Activated CD4-positive, CD25-positive, alpha-beta regulatory T cell treated with anti-CD3 and anti-CD28 coated beads, Interleukin-2, amount 50 U/mL, for 72 hours (primary cell): ENCODE measurements at regions not wholly inside any gene's neighbourhood (a gene's known extent, or its start where the extent isn't known, plus 50 kb on each side); places are given as distances from the start of the nearest gene placed in this dataset.
"Not testable (repeated sequence)": the region's sequence is repeated elsewhere in the genome, so short reads cannot be mapped to it uniquely, and the experiment has no call there.

Experiments
- DNase-seq: peaks from one replicate; pipeline ENCODE4 v3.0.0; 2021

- no peak for DNase-seq
These were observed 273.1 kb upstream of the ALCAM start for GRCh38 chr3:105093371-105094252.

DNA sequence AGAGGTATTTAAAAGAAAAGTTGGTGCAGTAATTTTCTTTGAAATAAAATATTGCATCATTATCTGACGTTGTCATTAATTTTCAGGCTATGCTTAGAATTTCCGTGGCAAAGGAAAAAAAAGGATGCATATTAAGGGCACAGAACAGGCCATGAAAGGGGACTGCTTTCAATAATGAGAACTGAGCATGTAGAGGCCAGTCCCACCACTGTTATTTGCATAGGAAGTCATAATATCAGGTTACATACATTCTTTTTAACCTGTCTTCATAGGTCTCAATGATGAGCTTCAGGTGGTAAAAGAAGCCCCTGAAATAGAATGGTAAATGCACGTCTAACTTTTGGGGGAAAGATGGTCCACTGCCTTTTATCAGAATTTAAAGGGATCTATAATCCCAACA lies 272.1 kb upstream of the ALCAM start:
- DNase-seq: no peak

- DNase-seq: no peak
These were observed 270.6 kb upstream of the ALCAM start for GRCh38 chr3:105096071-105096470.

GRCh38 chr3:105101603-105102002 lies 265.1 kb upstream of the ALCAM start:
- no peak for DNase-seq

DNA sequence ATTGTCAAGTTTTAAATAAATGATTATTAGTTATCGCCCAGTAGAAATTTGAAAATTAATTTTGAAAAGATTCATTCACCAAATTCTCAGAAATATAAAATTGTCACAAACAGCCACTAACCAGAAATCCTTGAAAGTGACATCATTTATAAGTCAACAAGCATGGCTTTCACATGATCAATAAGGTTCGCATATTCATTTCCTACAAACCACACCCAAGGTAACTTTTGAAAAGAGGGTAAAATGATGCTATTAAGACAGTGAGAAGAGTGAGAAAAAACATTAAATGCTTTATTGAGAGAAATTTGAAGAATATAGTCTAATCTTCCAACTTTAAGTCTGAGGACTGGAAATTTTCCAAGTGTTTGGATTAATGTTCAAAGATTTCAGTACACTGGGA lies 263.6 kb upstream of the ALCAM start:
- no peak for DNase-seq

DNA sequence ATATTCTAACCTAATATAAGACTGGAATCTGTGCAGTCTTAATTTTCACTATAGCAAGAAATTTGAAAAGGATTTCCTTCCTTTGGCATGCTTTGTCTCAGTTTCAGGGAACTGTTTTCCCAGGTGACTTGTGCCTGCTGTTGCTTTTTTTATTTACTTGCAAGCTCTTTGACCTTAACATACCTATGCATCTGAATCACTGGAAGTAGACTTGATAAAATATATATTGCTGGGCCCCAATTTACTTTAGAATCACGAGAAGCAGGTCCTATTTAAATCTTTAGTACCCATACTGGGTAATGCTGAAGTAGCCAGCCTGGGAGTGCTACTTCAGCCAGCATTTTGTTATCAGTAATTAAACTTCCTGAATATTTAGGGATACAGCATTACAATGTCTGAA lies 257.9 kb upstream of the ALCAM start:
- no peak for DNase-seq

DNA sequence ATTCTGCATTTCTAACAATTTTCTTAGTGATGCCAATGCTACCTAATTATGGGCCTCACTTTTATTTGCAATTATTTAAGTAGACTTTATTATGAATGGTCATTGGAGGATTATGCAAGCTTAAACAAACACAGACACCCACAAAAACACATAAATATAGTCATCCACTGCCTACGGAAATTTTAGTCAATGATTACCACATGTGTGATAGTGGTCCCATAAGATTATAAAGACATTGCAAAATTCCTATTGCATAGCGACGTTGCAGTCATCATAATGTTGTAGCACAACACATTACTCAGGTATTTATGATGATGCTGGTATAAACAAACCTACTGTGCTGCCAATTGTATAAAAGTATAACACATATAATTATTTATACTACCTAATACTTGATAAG lies 247.8 kb upstream of the ALCAM start:
- no peak for DNase-seq

DNA sequence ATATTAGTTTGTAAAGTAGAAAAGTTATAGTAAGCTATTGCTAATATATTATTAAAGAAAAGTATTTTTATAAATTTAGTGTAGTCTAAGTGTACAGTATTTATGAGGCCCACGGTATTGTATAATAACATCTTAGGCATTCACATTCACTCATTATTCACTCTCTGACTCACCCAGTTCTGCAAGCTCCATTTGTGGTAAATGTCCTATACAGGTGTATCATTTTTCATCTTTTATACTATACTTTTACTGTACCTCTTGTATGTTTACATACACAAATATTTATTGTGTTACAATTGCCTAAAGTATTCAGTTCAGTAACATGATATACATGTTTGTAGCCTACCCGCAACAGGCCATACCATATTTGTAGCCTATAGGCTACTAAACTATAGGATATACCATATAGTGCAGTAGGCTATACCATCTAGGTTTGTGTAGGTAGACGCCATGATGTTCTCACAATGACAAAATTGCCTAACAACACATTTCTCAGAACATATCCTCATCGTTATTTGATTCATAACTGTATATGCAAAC lies 246.8 kb upstream of the ALCAM start:
- no peak for DNase-seq

- DNase-seq: no peak
These were observed 235.8 kb upstream of the ALCAM start for GRCh38 chr3:105130911-105131310.

DNA sequence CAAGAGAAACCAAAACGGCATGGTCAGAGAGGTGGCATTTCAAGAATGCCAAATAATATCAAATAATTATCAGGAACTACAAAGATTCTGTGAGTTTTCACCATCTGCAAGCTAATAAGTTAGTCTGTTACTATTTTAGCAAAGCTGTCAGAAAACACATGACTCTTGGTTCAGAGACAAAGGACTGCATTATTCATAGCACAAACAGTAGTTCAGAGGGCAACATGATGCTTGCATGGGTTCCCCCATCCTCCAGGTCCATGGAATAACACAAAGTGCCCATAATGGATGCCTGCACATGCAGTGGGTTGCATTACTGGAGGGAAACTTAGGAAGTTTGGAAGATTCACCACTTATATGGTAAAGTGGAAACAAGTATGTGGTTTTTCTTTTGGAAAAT lies 228.8 kb upstream of the ALCAM start:
- DNase-seq: no peak

GRCh38 chr3:105139881-105140560 lies 226.7 kb upstream of the ALCAM start:
- no peak for DNase-seq

DNA sequence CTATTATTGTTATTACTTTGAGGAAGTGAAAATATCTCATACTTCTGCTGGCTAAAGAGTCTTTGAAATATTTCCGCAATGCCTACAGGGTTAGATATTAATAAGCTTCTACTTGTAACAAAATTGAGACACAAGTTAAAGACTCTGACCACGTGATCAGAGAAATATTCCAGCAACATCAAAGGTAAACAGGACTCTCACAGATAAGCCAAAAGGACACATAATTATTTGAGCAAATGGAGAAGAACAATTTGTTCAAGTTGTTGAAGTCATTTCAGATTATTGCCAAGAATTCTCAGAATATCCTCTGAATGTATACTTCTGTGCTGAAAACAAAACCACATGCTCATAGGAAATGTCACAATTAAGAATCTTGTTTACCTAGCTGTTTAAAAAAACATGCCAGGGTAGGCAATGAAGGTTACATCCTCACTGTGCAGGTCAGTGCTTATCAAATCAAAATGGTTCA lies 225.8 kb upstream of the ALCAM start:
- DNase-seq: no peak

GRCh38 chr3:105144837-105145236 lies 221.9 kb upstream of the ALCAM start:
- no peak for DNase-seq

- DNase-seq: no peak
These were observed 221.2 kb upstream of the ALCAM start for GRCh38 chr3:105145511-105145910.

GRCh38 chr3:105149197-105149596 lies 217.5 kb upstream of the ALCAM start:
- not testable (repeated sequence) for DNase-seq

GRCh38 chr3:105152987-105153386 lies 213.7 kb upstream of the ALCAM start:
- no peak for DNase-seq

GRCh38 chr3:105154692-105155091 lies 212.0 kb upstream of the ALCAM start:
- no peak for DNase-seq

GRCh38 chr3:105157067-105157765 lies 209.5 kb upstream of the ALCAM start:
- no peak for DNase-seq

DNA sequence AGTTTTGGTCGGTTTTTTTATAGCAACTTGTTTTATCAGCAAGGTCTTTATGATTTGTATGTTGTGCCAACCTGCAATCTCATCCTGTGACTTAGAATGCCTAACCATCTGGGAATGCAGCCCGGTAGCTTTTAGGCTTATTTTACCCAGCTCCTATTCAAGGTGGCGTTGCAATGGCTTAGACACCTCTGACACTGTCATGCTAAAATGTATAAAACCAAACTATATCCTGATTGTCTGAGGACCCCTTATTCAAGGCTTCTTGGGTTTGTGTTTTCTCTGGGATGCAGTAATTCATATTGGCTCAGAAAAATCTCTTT lies 209.0 kb upstream of the ALCAM start:
- no peak for DNase-seq

- DNase-seq: no peak
These were observed 208.4 kb upstream of the ALCAM start for GRCh38 chr3:105158286-105158685.

DNA sequence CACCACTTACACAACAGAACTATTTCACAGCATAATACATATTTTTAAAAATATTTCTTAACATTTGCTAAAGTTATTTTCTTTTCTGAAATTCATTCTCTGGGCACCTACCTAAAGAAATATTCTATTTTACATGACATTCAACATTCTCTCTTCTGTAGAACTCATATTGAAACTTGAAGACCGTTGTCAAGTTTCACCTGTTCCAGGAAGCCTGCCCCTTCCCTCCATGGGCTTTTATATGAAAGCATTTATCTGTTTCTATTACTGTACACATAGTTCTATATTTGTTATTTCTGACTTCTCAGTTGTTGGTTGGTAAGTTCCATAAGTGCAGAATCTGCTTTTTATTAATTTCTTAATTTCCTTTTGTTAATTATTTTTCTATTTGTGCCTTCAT lies 204.3 kb upstream of the ALCAM start:
- no peak for DNase-seq

- DNase-seq: no peak
These were observed 199.8 kb upstream of the ALCAM start for GRCh38 chr3:105166893-105167292.

DNA sequence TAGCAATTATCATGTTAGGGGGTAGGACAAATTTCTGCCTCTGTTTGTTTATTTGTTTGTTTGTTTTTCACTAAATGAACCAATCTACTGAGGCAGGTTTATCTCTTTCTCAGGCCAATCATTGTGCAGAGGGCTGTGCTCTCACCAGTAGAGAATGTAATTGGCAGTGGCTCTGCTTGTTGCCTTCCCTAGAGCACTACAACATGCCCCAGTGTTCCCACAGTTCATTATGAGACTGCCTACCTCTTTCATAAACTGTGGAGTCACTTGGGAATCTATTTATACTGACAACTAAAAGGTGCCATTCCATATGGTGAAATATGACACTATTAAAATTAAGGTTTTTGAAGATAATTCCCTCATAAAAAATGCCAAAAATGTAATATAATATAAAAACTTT lies 196.3 kb upstream of the ALCAM start:
- DNase-seq: no peak
